WTC11 (cell line): ENCODE measurements at regions not wholly inside any gene's neighbourhood (a gene's known extent, or its start where the extent isn't known, plus 50 kb on each side); places are given as distances from the start of the nearest gene placed in this dataset.

ENCODE experiments used
- E2F5 ChIP-seq: sonication (generic); formaldehyde crosslinking; IDR thresholded peaks from 2 replicates; pipeline ENCODE4 v1.8.1; 2022; ENCODE audit warnings: mild to moderate bottlenecking, moderate library complexity, missing genetic modification reagents
- FOXP1 ChIP-seq: sonication (generic); formaldehyde crosslinking; IDR thresholded peaks from 2 replicates; pipeline ENCODE4 v1.8.0; 2022; ENCODE audit warnings: missing genetic modification reagents, mild to moderate bottlenecking, moderate library complexity, borderline replicate concordance

- TF ChIP-seq FOXP1 (CRISPR knock-in tag) (no peak), E2F5 (CRISPR knock-in tag) (no peak)
Measured at GRCh38 chr22:27283714-27284113, 517.8 kb downstream of the MN1 start.
